SJCRH30 (cell line): ENCODE measurements at regions not wholly inside any gene's neighbourhood (a gene's known extent, or its start where the extent isn't known, plus 50 kb on each side); places are given as distances from the start of the nearest gene placed in this dataset.

Source experiments
- DNase-seq, 2 experiments: peaks; one replicate each; pipeline ENCODE4 v3.0.0-alpha.2; 2015 to 2020
- H3K27ac ChIP-seq: fragments of 250-450 bp; sonication (Bioruptor Pico); 2 replicates; pipeline ENCODE4 v1.5.1; 2020; ENCODE audit warnings: mild to moderate bottlenecking, moderate library complexity
- H3K27me3 ChIP-seq: fragments of 250-450 bp; sonication (Bioruptor Pico); 2 replicates; pipeline ENCODE4 v1.5.1; 2020; ENCODE audit warnings: mild to moderate bottlenecking, moderate library complexity
- H3K36me3 ChIP-seq: fragments of 250-450 bp; sonication (Bioruptor Pico); 2 replicates; pipeline ENCODE4 v1.5.1; 2020; ENCODE audit warnings: mild to moderate bottlenecking, moderate library complexity
- H3K4me1 ChIP-seq: fragments of 250-450 bp; sonication (Bioruptor Pico); 2 replicates; pipeline ENCODE4 v1.5.1; 2020; ENCODE audit warnings: mild to moderate bottlenecking, moderate library complexity
- H3K4me3 ChIP-seq: fragments of 250-450 bp; sonication (Bioruptor Pico); 2 replicates; pipeline ENCODE4 v1.5.1; 2020; ENCODE audit warnings: mild to moderate bottlenecking, moderate library complexity
- H3K9me3 ChIP-seq: fragments of 250-450 bp; sonication (Bioruptor Pico); replicated peaks from 2 replicates; pipeline ENCODE4 v1.5.1; 2020; ENCODE audit warnings: mild to moderate bottlenecking, moderate library complexity

- Histone ChIP-seq H3K9me3 (no peaks in the 10 kb centered on the region), H3K4me1 (no peaks in the 10 kb centered on the region), H3K36me3 (no peaks in the 10 kb centered on the region), H3K27ac (no peak overlapping the region), H3K27me3 (no peaks in the 10 kb centered on the region), H3K4me3 (no peak overlapping the region)
- no peak for DNase-seq
Measured at GRCh38 chr11:119805663-119806062, 76.7 kb upstream of the NECTIN1 start.

GRCh38 chr11:119804698-119805097, 75.7 kb upstream of the NECTIN1 start:
- Histone ChIP-seq H3K27me3 (no peaks in the 10 kb centered on the region), H3K36me3 (no peaks in the 10 kb centered on the region), H3K4me1 (no peaks in the 10 kb centered on the region), H3K27ac (no peak overlapping the region), H3K9me3 (no peaks in the 10 kb centered on the region), H3K4me3 (no peak overlapping the region)
- no peak for DNase-seq

GRCh38 chr11:119803726-119804294, 74.8 kb upstream of the NECTIN1 start:
- no peaks in the 10 kb centered on the region for H3K36me3 ChIP-seq
- no peaks in the 10 kb centered on the region for H3K4me1 ChIP-seq
- no peaks in the 10 kb centered on the region for H3K9me3 ChIP-seq
- no peak for DNase-seq
- no peak overlapping the region for H3K4me3 ChIP-seq
- H3K27ac ChIP-seq, result no peak overlapping the region
- H3K27me3 ChIP-seq, result no peaks in the 10 kb centered on the region

GRCh38 chr11:119803139-119803538, 74.1 kb upstream of the NECTIN1 start:
- Histone ChIP-seq H3K27ac (no peak overlapping the region), H3K36me3 (no peaks in the 10 kb centered on the region), H3K4me1 (no peaks in the 10 kb centered on the region), H3K27me3 (no peaks in the 10 kb centered on the region), H3K9me3 (no peaks in the 10 kb centered on the region), H3K4me3 (no peak overlapping the region)
- no peak for DNase-seq

GRCh38 chr11:119802670-119803069, 73.7 kb upstream of the NECTIN1 start:
- Histone ChIP-seq H3K4me3 (no peak overlapping the region), H3K9me3 (no peaks in the 10 kb centered on the region), H3K27me3 (no peaks in the 10 kb centered on the region), H3K36me3 (no peaks in the 10 kb centered on the region), H3K27ac (no peak overlapping the region), H3K4me1 (no peaks in the 10 kb centered on the region)
- DNase-seq, result no peak

GRCh38 chr11:119800619-119801018, 71.6 kb upstream of the NECTIN1 start:
- no peaks in the 10 kb centered on the region for H3K9me3 ChIP-seq
- no peaks in the 10 kb centered on the region for H3K27me3 ChIP-seq
- H3K27ac ChIP-seq, result no peak overlapping the region
- no peaks in the 10 kb centered on the region for H3K36me3 ChIP-seq
- H3K4me3 ChIP-seq, result no peak overlapping the region
- no peaks in the 10 kb centered on the region for H3K4me1 ChIP-seq
- DNase-seq, result no peak

- Histone ChIP-seq H3K4me1 (no peaks in the 10 kb centered on the region), H3K9me3 (no peaks in the 10 kb centered on the region), H3K36me3 (no peaks in the 10 kb centered on the region), H3K4me3 (no peak overlapping the region), H3K27me3 (no peaks in the 10 kb centered on the region), H3K27ac (no peak overlapping the region)
- no peak for DNase-seq
Measured at GRCh38 chr11:119800171-119800570, 71.2 kb upstream of the NECTIN1 start.

- Histone ChIP-seq H3K9me3 (no peaks in the 10 kb centered on the region), H3K27me3 (no peaks in the 10 kb centered on the region), H3K27ac (no peak overlapping the region), H3K4me3 (no peak overlapping the region), H3K4me1 (no peaks in the 10 kb centered on the region), H3K36me3 (no peaks in the 10 kb centered on the region)
- no peak for DNase-seq
Measured at GRCh38 chr11:119798656-119799055, 69.7 kb upstream of the NECTIN1 start.

GRCh38 chr11:119797736-119798135, 68.7 kb upstream of the NECTIN1 start:
- no peaks in the 10 kb centered on the region for H3K4me1 ChIP-seq
- H3K4me3 ChIP-seq, result no peak overlapping the region
- DNase-seq, result no peak
- no peak overlapping the region for H3K27ac ChIP-seq
- no peaks in the 10 kb centered on the region for H3K36me3 ChIP-seq
- no peaks in the 10 kb centered on the region for H3K27me3 ChIP-seq
- H3K9me3 ChIP-seq, result no peaks in the 10 kb centered on the region

GRCh38 chr11:119797123-119797611, 68.2 kb upstream of the NECTIN1 start:
- Histone ChIP-seq H3K36me3 (no peaks in the 10 kb centered on the region), H3K4me1 (no peaks in the 10 kb centered on the region), H3K4me3 (no peak overlapping the region), H3K27me3 (no peaks in the 10 kb centered on the region), H3K27ac (no peak overlapping the region), H3K9me3 (no peaks in the 10 kb centered on the region)
- no peak for DNase-seq

- Histone ChIP-seq H3K36me3 (no peaks in the 10 kb centered on the region), H3K4me1 (no peaks in the 10 kb centered on the region), H3K27ac (no peak overlapping the region), H3K27me3 (no peaks in the 10 kb centered on the region), H3K4me3 (no peak overlapping the region), H3K9me3 (no peaks in the 10 kb centered on the region)
- DNase-seq, result no peak
Measured at GRCh38 chr11:119796363-119797060, 67.5 kb upstream of the NECTIN1 start.

- no peaks in the 10 kb centered on the region for H3K36me3 ChIP-seq
- no peak overlapping the region for H3K27ac ChIP-seq
- no peak overlapping the region for H3K4me3 ChIP-seq
- DNase-seq, result no peak
- no peaks in the 10 kb centered on the region for H3K9me3 ChIP-seq
- H3K27me3 ChIP-seq, result no peaks in the 10 kb centered on the region
- no peaks in the 10 kb centered on the region for H3K4me1 ChIP-seq
Measured at GRCh38 chr11:119795690-119796089, 66.7 kb upstream of the NECTIN1 start.

- DNase-seq, result no peak
- no peak overlapping the region for H3K4me3 ChIP-seq
- H3K9me3 ChIP-seq, result no peaks in the 10 kb centered on the region
- no peaks in the 10 kb centered on the region for H3K36me3 ChIP-seq
- H3K27me3 ChIP-seq, result no peaks in the 10 kb centered on the region
- H3K27ac ChIP-seq, result no peak overlapping the region
- no peaks in the 10 kb centered on the region for H3K4me1 ChIP-seq
Measured at GRCh38 chr11:119795231-119795630, 66.2 kb upstream of the NECTIN1 start.

GRCh38 chr11:119794756-119795155, 65.8 kb upstream of the NECTIN1 start:
- Histone ChIP-seq H3K27me3 (no peaks in the 10 kb centered on the region), H3K4me1 (no peaks in the 10 kb centered on the region), H3K36me3 (no peaks in the 10 kb centered on the region), H3K27ac (no peak overlapping the region), H3K4me3 (no peak overlapping the region), H3K9me3 (no peaks in the 10 kb centered on the region)
- no peak for DNase-seq

GRCh38 chr11:119794141-119794665, 65.2 kb upstream of the NECTIN1 start:
- H3K4me3 ChIP-seq, result no peak overlapping the region
- H3K4me1 ChIP-seq, result no peaks in the 10 kb centered on the region
- no peak overlapping the region for H3K27ac ChIP-seq
- no peaks in the 10 kb centered on the region for H3K36me3 ChIP-seq
- H3K9me3 ChIP-seq, result no peaks in the 10 kb centered on the region
- no peak for DNase-seq
- no peaks in the 10 kb centered on the region for H3K27me3 ChIP-seq
